ENCODE measurements at regions not wholly inside any gene's neighbourhood (a gene's known extent, or its start where the extent isn't known, plus 50 kb on each side); places are given as distances from the start of the nearest gene placed in this dataset.
A peak's percentile ranks its signal among the peaks of the same experiment; 100 is the strongest.

- Histone ChIP-seq H2BK5ac (ENCODE audit: insufficient read length, low read length) (no peak overlapping the region), H3K9me3 (ENCODE audit: control insufficient read depth, low read depth, low read length) (no peaks in the 10 kb centered on the region), H3K4me1 (ENCODE audit: insufficient read depth, low read length) (no peaks in the 10 kb centered on the region), H3T11ph (ENCODE audit: low read length) (no peak overlapping the region), H2AFZ (ENCODE audit: low read length) (no peak overlapping the region), H3K18ac (ENCODE audit: insufficient read length, low read depth, low read length) (no peak overlapping the region), H2AK5ac (ENCODE audit: insufficient read length, low read length) (no peak overlapping the region), H3K27ac (ENCODE audit: insufficient read length, low read depth, low read length) (no peak overlapping the region), H3K23ac (ENCODE audit: insufficient read length, low read depth, low read length) (no peak overlapping the region), H2BK20ac (ENCODE audit: low read depth, low read length, poor library complexity, severe bottlenecking) (no peak overlapping the region), H4K91ac (ENCODE audit: insufficient read length, low read depth, low read length) (no peak overlapping the region), H3K79me1 (ENCODE audit: insufficient read depth, low read depth, low read length, poor library complexity, severe bottlenecking) (no peaks in the 10 kb centered on the region), H2BK120ac (ENCODE audit: low read depth, low read length, poor library complexity, severe bottlenecking) (no peak overlapping the region), H3K27me3 (ENCODE audit: insufficient read depth, low read length) (no peaks in the 10 kb centered on the region; the same call in 1 of the 2 replicates), H3K9ac (ENCODE audit: extremely low read depth, insufficient read length, low read length) (no peak overlapping the region), H3K14ac (ENCODE audit: insufficient read depth, low read length) (no peak overlapping the region), H3K23me2 (ENCODE audit: insufficient read length, low read depth, low read length, poor library complexity, severe bottlenecking) (no peaks in the 10 kb centered on the region), H4K5ac (ENCODE audit: insufficient read length, low read depth, low read length) (no peak overlapping the region), H3K4ac (ENCODE audit: low read depth, low read length) (no peak overlapping the region), H2BK15ac (ENCODE audit: low read depth, low read length) (no peak overlapping the region), H3K79me2 (ENCODE audit: insufficient read depth, low read length) (no peaks in the 10 kb centered on the region), H3K4me2 (ENCODE audit: insufficient read depth, insufficient read length, low read length) (no peak overlapping the region), H3K56ac (ENCODE audit: insufficient read length, low read depth, low read length) (no peak overlapping the region), H4K20me1 (ENCODE audit: control insufficient read depth, insufficient read depth, insufficient read length) (no peaks in the 10 kb centered on the region), H2BK12ac (ENCODE audit: insufficient read length, low read depth, low read length) (no peak overlapping the region), H4K8ac (replicated peaks; ENCODE audit: insufficient read length, low read depth, low read length) (no peak overlapping the region)
- H3K9me3 Mint-ChIP-seq = no peaks in the 10 kb centered on the region
- no peak for TF ChIP-seq CTCF (conservative IDR thresholded peaks at IDR 0.05)
- peaks cover 32 to 33% of the 10 kb centered on the region in 2 experiments for H3K4me1 Mint-ChIP-seq
- no CpG with 5 or more reads among the region's 6 CpGs for WGBS (ENCODE audit: extremely low coverage, insufficient read length, low lambda C conversion rate)
- peaks cover 40% of the 10 kb centered on the region for H3K27me3 Mint-ChIP-seq (ENCODE audit: low read depth)
- no peaks in the 10 kb centered on the region; a peak in 1 of 7 replicates for H3K36me3 Mint-ChIP-seq (ENCODE audit: insufficient read depth in 1 of 3, low read depth in 3 of 3)
- H3K27ac Mint-ChIP-seq = no peak overlapping the region
- no peak overlapping the region for H3K4me3 Mint-ChIP-seq
- DNase-seq = peak; percentile 18
These were observed 121.6 kb upstream of the SNTG2 start for GRCh38 chr2:829047-829446.

Measured in H9 (cell line).